ENCODE measurements at regions not wholly inside any gene's neighbourhood (a gene's known extent, or its start where the extent isn't known, plus 50 kb on each side); places are given as distances from the start of the nearest gene placed in this dataset.

GRCh38 chr1:214127705-214128104 is 139.9 kb downstream of the PROX1 start:
- TF ChIP-seq CTCF (IDR thresholded peaks at IDR 0.05) (no peak), POLR2A (IDR thresholded peaks at IDR 0.05) (no peak)

Measured in esophagus squamous epithelium (tissue), 4 donors.